Activated CD4-positive, alpha-beta T cell treated with anti-CD3 and anti-CD28 coated beads for 4 hours (primary cell): ENCODE measurements at regions not wholly inside any gene's neighbourhood (a gene's known extent, or its start where the extent isn't known, plus 50 kb on each side); places are given as distances from the start of the nearest gene placed in this dataset.
"Not testable (repeated sequence)": the region's sequence is repeated elsewhere in the genome, so short reads cannot be mapped to it uniquely, and the experiment has no call there.

Experiments used
- DNase-seq, 2 donors: peaks; one replicate each; pipeline ENCODE4 v3.0.0-alpha.2; 2020

DNA sequence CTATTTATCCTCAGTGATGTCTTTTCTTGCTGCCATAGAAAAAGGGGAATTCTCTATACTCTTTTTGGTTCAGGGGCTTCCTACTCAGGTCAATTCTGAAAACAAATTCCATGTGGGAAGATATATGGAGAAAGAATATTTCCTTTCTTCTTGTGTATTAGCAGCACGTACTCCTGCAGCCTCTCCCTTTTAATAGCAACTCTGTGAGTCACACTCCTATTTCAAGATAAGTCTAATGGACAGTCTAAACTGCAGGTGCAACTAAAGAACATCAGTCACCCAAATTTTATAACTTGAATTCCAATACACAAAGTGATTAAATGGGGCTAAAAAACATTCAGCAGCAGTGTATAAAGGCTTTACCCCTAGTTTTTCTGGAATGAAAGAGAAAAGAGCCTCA is 942.2 kb downstream of the CNTNAP5 start:
- DNase-seq, result no peak

DNA sequence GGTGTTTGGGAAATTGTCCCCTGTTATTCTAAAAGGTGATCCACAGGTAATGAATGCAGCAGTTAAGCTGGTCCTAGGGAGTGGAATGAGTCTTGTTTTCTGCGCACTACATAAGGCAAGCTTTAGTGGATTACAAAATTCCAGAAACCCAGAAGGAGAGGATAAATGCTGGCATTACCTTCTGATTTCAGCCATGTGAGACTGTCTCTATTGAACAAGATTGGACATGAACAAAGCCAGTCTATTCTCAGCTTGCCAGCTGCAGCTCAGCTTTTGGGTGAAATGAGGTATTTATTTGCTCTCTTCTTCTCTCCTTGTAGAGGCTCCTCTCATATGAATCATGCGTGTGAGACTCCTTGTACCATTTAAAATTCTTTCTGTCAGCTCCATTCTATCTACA is 944.9 kb downstream of the CNTNAP5 start:
- no peak for DNase-seq

DNA sequence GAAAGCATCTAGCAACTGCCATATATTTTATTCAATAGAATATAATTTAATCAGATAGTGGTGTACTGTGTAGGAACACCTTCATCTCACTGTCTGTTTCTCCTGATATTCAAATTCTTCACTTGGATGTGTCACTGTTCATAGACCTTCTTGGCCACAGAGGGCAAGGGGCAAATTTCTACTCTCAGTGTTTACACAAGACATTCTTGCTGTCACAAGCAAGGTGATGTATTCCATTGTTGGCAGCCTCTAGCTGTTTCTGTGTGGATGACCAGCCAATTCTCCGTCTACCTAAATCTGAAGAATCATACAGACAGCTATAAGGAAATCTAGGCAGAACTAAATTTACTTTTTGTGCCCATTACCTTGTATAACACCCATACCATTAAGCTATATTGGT is 948.3 kb downstream of the CNTNAP5 start:
- DNase-seq, result no peak

DNA sequence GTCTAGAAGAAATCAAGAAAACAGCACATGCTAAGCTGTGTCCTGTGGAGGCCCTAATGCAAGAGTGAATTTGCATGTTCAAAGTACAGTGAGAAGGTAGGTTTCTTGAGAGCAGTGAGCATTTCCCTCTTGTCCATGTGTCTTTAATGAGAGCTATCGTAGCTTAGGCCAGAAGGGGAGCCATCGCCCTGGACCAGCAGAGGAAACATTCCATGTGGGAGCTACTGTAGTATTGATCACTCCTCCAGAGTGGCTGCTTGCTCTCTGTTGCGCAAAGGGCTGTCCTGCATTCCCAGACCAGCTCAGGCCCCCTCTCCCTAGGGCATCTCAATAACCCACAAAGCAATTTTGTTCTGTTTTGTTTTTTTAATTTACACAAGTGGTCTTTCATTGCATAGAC is 950.1 kb downstream of the CNTNAP5 start:
- no peak for DNase-seq

DNA sequence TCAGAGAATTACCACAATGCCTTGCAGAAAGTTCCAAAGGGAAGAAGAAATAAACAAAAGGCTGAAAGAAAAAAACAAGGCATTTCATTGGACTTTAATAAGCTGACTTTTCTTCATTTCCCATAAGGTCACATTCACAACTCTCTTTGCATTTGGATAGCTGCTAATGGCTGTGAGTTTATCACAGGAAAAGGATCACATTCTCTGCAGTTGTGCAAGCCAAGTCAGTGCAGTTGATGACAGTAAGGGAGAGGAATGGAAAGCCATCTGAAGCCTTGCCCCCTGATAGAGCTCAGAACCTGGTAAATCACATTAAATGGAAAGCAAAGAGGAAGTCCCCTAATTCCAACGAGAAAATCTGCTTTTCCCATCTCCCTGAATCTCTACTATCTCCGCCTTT is 950.6 kb downstream of the CNTNAP5 start:
- no peak for DNase-seq

DNA sequence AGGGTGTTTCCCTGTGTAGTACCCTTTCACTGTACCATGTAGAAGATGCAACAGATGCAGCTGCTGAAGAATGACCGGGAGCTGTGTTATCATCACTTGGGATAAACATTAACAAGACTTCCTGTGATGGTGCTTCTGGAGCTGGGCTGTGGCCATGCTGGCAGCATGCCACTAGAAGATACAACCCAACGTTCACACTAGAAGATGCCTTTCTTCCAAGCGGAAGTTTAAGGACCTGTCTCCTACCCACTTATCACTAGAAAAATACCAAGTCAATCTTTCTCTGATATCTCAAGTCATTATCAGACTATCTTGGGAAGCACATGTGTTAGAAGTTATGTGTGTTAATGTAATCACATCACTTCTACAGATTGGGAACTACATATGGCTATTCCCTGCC is 953.5 kb downstream of the CNTNAP5 start:
- no peak for DNase-seq

DNA sequence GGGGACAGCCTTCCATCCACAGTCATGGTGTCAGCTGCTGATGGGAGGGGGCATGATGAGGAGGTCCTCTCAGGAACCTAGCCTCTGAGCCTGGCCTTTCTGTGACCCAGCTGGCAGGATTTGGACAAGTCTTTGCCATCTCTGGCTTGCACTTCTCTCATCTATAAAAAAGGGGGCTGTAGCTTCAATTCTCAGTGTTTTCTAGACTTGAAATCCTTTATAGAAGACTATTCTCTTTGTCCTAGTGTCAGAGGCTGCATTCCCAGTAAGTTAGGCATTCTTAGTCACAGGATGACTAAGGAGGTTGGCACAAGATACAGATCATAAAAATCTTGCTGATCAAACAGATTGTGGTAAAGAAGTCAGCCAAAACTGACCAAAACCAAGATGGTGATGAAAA is 958.5 kb downstream of the CNTNAP5 start:
- DNase-seq, result no peak

DNA sequence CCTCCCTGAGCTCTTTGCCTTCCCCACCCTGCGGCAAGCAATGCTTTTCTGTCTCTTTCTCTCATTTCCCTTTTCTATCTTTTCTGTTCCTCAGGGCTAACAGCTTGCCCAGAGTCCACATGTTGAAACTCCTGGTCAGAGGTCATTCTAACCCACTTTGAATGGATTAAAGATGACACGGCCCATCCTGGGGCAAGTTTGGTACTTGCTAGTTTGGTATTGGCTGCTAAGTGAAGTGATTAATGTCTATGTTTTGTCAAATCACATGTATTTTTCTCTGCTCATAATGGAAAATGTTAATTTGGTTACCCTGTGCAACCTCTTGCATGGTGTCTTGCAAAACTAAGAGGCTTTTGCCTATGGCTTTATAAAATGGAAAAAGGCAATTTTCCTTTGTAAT is 960.2 kb downstream of the CNTNAP5 start:
- DNase-seq, result no peak

DNA sequence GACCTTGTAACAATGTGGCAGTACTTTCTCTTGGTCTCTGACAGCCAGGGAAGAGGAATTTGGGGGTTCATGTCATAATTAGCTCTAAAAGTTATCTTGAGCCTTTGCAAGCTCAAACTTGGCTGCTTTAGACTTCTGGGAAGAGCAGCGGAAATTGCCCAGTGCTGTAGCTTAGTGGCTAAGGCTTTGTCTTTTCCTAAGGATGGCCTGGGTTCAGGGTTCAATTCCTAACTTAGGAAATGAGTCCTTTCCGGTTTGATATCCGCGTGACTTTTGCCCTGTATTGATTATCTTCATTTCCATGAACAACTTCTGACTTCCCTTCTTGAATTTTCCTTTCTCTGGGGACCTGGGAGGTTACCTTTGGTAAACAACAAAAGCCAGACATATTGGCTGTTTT is 961.0 kb downstream of the CNTNAP5 start:
- DNase-seq, result no peak

DNA sequence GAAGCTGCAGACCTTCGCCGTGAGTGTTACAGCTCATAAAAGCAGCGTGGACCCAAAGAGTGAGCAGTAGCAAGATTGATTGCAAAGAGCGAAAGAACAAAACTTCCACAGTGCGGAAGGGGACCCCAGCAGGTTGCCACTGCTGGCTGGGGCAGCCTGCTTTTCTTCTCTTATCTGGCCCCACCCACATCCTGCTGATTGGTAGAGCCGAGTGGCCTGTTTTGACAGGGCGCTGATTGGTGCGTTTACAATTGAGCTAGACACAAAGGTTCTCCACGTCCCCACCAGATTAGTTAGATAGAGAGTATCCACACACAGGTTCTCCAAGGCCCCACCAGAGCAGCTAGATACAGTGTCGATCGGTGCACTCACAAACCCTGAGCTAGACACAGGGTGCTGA is 961.8 kb downstream of the CNTNAP5 start:
- not testable (repeated sequence) for DNase-seq

DNA sequence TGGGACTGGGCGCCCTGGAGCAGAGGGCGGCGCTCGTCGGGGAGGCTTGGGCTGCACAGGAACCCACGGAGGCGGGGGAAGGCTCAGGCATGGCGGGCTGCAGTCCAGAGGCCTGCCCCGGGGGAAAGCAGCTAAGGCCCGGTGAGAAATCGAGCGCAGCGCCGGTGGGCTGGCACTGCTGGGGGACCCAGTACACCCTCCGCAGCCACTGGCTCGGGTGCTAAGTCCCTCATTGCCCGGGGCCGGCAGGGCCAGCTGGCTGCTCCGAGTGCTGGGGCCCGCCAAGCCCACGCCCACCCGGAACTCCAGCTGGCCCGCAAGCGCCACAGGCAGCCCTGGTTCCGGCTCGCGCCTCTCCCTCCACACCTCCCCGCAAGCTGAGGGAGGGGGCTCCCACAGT is 962.3 kb downstream of the CNTNAP5 start:
- not testable (repeated sequence) for DNase-seq

DNA sequence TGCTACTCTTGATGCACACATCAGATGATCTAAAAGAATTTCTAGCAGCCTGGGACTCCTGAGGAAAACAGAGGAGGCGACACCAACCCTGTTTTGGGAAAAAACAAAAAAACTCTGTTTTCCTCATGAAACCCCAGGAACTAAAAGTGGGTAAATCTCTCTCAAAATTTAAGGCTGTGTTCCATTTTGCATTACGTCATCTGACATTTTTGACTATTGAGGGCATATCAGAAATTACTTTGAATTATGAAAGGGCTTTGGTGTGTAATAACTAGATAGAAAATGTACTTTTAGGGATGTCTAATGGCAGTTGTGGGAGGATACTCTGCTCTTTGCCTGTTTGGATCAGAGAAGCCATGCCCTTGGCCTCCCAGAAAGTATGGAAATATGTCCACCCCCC is 963.0 kb downstream of the CNTNAP5 start:
- no peak for DNase-seq

DNA sequence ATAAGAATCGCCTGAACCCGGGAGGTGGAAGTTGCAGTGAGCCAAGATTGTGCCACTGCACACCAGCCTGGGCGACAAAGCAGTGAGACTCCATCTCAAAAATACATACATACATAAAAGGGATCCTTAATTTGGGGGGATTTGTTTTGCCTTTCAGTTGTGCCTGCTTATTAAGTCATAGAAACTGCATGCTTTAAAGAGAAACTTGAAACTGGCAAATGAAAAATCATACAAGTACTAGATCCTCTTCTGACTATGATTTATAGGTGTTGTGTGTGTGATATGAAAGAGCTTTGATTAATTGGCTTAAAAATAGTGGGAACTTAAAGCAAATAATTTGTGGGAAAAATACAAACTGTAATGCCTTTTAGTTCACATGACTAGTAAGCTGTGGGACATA is 963.7 kb downstream of the CNTNAP5 start:
- no peak for DNase-seq

DNA sequence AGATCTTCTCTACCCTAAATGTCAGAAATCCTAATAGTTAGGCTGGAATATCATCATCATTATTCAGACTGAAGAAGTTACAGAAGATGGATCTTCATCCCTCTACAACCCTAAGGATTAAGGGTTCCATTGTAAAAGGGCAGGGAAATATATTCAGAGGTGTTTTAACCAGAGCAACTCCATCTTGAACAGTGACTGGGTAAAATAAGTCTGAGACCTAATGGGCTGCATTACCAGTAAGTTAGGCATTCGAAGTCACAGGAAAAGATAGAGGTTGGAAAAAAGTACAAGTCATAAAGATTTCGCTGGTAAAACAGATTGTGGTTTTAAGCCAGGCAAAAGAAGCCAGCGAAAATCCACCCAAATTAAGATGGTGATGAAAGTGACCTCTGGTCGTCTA is 968.7 kb downstream of the CNTNAP5 start:
- DNase-seq, result no peak

DNA sequence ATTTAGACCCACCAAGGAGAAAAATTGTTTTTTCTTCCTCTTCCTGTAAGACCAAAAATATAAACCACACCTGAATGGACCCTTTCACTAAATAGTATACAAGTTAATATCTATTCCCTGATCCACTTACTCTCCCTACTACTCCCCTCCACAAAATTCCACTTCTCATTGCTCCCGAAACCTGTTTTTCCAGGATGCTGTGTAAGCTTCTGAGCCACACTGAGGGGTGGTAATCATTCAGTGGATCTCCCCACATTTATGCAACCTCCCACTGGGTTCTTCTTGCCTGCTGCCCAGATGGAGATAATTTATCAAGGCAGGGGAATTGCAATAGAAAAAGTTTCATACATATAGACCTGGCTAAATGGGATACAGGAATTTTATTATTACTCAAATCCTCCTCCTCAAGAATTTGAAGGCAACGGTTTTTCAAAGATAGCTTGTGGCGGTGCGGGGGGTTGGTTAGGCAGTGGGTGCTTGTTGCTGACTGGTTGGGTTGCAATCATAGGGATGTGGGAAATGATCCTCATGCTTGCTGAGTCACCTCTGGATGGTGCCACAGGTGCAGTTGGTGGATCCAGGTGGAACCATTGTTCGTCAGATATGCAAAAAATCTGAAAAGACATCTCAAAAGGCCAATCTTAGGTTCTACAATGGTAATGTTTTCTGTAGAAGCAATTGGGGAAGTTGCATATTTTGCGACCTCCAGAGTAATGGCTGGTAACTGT is 970.3 kb downstream of the CNTNAP5 start:
- no peak for DNase-seq

DNA sequence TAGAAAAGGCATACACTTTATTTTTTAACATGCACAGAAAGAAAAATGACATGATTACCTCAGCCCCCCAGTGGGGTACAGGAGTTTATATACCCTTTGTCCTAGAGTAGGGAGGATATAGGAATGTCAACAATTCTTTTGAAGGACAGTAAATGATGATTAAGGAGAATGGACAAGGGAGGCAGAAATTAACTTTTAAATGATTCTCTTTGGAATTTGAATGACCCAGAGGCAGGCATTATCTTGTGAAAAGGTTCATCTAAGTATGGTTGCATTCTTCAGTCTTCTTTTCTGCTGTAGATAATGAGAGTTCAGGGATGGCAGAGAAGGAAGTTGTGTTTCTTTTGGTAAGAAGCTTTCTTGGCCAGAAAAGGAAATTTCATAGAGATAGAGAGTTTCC is 971.3 kb downstream of the CNTNAP5 start:
- DNase-seq, result no peak

DNA sequence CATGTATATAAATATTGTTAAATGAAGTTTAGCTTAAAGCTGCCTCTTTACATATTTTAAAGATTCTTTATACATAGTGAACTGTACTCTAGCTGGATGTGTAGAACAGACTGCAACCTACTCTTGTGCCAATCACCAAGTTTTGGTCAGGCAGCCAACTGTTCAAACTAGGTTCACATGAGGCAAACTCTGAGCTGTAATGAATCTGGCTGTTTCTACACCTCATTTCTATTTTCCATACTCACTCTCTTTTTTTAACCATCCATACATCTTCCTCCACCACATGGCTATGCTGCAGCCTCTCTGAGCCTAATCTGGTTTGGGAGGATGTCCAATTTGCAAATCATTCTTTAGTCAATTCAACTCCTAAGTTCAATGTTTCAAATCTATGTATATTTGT is 974.8 kb downstream of the CNTNAP5 start:
- DNase-seq, result no peak

DNA sequence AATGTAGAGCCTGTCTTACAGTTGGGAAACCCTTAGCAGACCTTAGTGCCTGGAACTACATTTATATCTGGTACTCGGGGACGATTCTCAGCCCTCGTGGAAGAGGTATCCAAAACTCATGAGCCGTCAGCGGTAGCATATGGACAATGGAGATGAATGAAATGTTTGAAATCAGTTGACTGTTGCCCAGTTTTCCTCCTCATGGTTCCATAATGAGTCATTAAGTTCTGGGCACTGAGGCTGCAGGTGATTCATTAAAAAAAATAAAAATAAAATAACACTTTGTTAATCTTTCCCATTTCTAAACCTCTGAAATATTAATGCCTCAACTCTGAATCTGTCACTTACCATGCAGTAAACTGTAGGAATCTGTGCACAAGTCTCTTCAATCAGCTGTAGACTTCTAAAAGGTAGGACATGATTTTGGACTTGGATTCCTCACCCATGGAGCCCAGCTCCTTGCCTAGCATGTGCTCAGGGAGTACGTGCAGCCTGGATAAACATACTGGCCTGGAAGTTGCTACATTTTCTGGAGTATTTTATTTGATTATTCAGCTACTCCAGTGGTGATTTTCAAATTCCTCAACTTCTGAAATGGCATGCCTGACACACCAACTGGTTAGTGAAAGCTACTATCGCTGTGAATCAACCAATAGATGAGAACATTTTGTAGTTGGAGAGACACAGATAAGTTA is 979.2 kb downstream of the CNTNAP5 start:
- no peak for DNase-seq

DNA sequence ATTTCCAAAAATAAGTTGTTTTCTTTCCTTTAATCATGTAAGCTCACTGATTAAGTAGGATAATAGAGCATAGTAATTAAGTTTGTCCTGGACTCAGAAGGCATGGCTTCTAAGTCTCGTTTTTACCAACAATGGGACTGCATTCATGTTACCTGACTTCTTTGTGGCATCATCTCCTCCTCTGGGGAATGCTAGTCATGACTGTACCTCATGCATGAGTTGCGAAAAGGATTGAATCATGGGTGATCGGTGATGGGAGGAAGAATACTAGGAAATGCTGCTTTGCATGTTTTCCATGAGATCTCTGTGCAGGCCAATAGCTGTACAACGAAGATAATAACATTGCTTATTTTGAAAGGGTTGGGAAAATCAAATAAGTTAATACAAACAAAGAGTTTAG is 981.6 kb downstream of the CNTNAP5 start:
- no peak for DNase-seq

DNA sequence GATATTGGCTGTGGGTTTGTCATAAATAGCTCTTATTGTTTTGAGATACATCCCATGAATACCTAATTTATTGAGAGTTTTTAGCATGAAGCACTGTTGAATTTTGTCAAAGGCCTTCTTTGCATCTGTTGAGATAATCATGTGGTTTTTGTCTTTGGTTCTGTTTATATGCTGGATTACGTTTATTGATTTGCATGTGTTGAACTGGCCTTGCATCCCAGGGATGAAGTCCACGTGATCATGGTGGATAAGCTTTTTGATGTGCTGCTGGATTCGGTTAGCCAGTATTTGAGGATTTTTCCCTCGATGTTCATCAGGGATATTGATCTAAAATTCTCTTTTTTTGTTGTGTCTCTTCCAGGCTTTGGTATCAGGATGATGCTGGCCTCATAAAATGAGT is 1003.6 kb downstream of the CNTNAP5 start:
- DNase-seq, result not testable (repeated sequence)

DNA sequence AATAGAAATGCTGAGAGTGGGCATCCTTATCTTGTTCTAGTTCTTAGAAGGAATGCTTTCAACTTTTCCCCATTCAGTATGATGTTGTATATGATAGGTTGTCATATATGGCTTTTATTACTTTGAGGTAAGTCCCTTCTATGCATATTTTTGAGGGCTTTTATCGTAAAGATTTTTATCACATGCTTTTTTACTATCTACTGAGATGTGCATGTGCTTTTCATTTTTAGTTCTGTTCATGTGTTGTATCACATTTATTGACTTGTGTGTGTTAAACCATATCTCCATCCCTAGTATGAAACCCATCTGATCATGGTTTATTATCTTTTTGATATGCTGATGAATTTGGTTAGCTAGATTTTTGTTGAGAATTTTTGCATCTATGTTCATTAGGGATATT is 1008.8 kb downstream of the CNTNAP5 start:
- no peak for DNase-seq

DNA sequence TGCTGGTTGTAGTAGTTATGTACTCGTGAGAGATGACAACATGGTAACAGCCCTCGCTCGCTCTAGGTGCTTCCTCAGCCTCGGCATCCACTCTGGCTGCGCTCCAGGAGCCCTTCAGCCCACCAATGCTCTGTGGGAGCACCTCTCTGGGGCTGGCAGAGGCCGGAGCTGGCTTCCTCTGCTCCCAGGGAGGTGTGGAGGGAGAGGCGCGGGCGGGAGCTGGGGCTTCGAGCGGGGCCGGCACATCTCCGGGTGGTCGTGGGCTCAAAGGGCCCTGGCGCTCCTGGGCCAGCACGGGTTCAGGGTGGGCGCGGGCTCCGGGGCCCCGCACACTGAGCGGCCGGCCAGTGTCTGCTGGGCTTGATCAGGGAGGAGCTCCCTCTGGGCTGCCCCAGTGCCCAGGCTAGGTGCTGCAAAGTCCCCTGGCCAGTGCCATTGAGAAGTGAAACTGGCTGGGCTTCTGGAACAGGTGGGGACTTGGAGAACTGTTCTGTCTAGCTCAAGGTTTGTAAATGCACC is 1012.1 kb downstream of the CNTNAP5 start:
- DNase-seq, result no peak

DNA sequence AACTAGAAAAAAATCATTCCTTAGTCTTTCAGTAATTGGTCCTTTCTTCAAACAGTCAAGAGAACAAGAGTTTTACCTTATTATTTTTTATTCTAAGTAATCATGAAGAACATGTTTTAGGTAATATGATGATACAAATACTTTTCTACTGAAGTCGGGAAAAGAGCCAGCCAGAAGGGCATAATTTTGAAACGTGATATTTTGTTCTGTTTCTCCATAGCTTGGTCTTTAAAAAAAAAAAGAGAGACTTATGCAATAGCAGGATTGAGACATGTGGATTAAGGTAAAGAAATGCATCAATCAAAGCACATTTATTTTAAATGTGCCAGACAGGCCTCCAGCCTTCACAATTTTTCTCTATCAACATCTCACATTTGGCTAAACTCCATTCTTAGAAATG is 1016.8 kb downstream of the CNTNAP5 start:
- no peak for DNase-seq

DNA sequence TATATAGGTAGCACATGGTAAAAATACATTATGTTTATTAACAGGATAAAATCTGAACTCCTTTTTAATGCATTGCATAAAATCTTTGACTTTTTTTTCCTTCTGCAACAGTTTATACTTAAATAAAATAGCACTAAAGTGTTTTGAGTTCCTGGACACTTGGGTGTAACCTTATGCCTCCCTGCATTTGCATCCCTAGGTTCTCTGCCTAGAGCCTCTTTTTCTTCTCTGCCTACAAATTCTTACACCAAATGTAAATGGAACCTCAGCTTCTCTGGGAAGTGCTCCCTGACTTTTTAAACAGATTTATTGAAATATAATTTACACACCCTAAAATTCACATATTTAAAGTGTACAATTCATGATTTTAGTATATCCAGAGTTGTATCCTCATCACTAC is 1017.6 kb downstream of the CNTNAP5 start:
- no peak for DNase-seq
